ENCODE measurements at regions not wholly inside any gene's neighbourhood (a gene's known extent, or its start where the extent isn't known, plus 50 kb on each side); places are given as distances from the start of the nearest gene placed in this dataset.

- DNase-seq, result no peak
Measured at GRCh38 chr4:110900213-110900769, 277.4 kb upstream of the PITX2 start.

- DNase-seq, result no peak
Measured at GRCh38 chr4:110902500-110902899, 279.6 kb upstream of the PITX2 start.

- peak; percentile 6 for DNase-seq
Measured at GRCh38 chr4:110904435-110905065, 281.7 kb upstream of the PITX2 start.

GRCh38 chr4:110905367-110905766 is 282.5 kb upstream of the PITX2 start:
- DNase-seq, result no peak

- no peak for DNase-seq
Measured at GRCh38 chr4:110907801-110908313, 285.0 kb upstream of the PITX2 start.

GRCh38 chr4:110914791-110915190 is 291.9 kb upstream of the PITX2 start:
- no peak for DNase-seq

- no peak for DNase-seq
Measured at GRCh38 chr4:110915301-110915700, 292.4 kb upstream of the PITX2 start.

GRCh38 chr4:110916505-110916904 is 293.6 kb upstream of the PITX2 start:
- no peak for DNase-seq

GRCh38 chr4:110917835-110918234 is 295.0 kb upstream of the PITX2 start:
- no peak for DNase-seq

- no peak for DNase-seq
Measured at GRCh38 chr4:110920990-110921389, 298.1 kb upstream of the PITX2 start.

GRCh38 chr4:110924761-110925160 is 301.9 kb upstream of the PITX2 start:
- DNase-seq, result no peak

- no peak for DNase-seq
Measured at GRCh38 chr4:110926841-110927400, 304.0 kb upstream of the PITX2 start.

- DNase-seq, result no peak
Measured at GRCh38 chr4:110933341-110933740, 310.5 kb upstream of the PITX2 start.

GRCh38 chr4:110944501-110944900 is 321.6 kb upstream of the PITX2 start:
- DNase-seq, result no peak

- no peak for DNase-seq
Measured at GRCh38 chr4:110945600-110945999, 322.7 kb upstream of the PITX2 start.

- DNase-seq, result no peak
Measured at GRCh38 chr4:110949542-110949941, 326.7 kb upstream of the PITX2 start.

GRCh38 chr4:110950731-110951130 is 327.9 kb upstream of the PITX2 start:
- no peak for DNase-seq

- no peak for DNase-seq
Measured at GRCh38 chr4:110953191-110953590, 330.3 kb upstream of the PITX2 start.

GRCh38 chr4:110953898-110954297 is 331.0 kb upstream of the PITX2 start:
- no peak for DNase-seq

- no peak for DNase-seq
Measured at GRCh38 chr4:110955748-110956147, 332.9 kb upstream of the PITX2 start.

- no peak for DNase-seq
Measured at GRCh38 chr4:110959041-110959643, 336.3 kb upstream of the PITX2 start.

- no peak for DNase-seq
Measured at GRCh38 chr4:110961066-110961465, 338.2 kb upstream of the PITX2 start.

- no peak for DNase-seq
Measured at GRCh38 chr4:110962616-110963015, 339.7 kb upstream of the PITX2 start.

- no peak for DNase-seq
Measured at GRCh38 chr4:110963662-110964280, 340.9 kb upstream of the PITX2 start.

All from NCI-H2081 treated with DMSO at 0.1 percent for 48 hours (cell line).